ENCODE measurements at regions not wholly inside any gene's neighbourhood (a gene's known extent, or its start where the extent isn't known, plus 50 kb on each side); places are given as distances from the start of the nearest gene placed in this dataset.
"Not testable (repeated sequence)": the region's sequence is repeated elsewhere in the genome, so short reads cannot be mapped to it uniquely, and the experiment has no call there.

DNA sequence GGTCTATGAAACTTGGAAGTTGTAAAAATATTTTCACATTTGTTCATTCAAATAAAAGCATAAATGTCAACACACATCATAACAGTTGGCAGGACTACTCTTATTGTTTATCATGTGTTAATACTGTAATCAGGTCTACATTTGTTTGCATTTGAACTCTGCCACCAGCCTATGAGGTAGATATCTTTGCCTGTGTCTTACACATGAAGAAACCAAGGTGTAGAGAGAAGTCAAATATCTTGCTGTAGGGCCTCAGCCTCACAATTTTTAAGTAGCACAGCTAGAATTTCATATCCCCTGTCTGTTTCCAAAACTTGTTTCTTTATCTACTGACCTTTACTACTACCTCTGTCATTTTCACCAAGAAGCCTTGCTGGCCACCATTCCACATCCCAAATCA, 161.9 kb downstream of the ZIC4 start:
- intact Hi-C loops (cut with DNase I): no loop called here
- no peak for DNase-seq

DNA sequence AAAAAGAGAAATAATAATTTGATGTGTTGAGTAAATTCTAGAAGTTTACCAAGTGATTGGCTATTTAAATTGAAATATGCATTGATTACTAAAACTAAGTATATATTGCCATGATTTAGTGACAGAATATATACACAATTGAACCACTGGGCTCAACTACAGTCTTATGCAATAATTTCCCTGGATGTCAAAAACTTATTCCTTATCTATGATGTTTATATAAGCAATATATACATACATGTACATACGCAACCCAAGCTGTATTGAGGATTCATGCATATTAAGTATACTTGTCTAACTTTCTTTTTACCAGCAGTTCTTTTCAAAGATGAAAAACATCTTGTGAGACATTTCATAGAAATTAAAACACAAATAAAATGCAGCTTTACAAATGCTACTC, 165.8 kb downstream of the ZIC4 start:
- no peak for DNase-seq
- intact Hi-C loops (cut with DNase I): no loop called here

DNA sequence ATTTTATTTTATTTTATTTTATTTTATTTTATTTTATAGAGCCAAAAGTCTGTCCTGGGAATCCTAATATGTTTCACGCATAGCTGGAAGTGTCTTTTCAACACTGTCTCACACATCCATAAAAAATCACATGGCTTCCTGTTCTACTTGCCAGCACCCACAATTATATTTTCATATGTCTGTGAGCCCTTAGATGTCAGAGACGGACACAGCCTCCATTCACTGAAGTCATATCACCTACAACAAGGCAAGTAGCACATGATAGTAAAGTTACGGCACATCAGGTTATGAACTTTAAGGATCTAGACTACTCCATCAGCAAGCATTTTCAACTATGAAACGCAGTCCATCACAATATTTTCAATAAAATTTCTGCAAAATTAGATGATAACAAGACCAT, 168.4 kb downstream of the ZIC4 start:
- DNase-seq: no peak
- intact Hi-C loops (cut with DNase I): no loop called here

DNA sequence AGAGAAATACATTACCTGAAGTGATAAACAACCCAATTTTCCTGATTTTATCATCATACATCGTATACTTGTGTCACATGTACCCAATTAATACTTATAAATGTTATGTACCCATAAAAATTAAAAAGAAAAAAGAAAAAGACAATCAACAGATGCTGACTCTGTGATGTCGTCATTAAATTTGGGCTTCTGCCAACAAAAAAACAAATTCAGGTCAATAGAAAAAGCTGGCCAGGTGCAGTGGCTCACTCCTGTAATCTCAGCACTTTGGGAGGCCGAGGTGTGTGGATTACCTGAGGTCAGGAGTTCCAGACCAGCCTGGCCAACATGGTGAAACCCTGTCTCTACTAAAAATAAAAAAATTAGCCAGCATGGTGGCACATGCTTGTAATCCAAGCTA, 174.4 kb downstream of the ZIC4 start:
- intact Hi-C loops (cut with DNase I); DNase-seq: not testable (repeated sequence)

DNA sequence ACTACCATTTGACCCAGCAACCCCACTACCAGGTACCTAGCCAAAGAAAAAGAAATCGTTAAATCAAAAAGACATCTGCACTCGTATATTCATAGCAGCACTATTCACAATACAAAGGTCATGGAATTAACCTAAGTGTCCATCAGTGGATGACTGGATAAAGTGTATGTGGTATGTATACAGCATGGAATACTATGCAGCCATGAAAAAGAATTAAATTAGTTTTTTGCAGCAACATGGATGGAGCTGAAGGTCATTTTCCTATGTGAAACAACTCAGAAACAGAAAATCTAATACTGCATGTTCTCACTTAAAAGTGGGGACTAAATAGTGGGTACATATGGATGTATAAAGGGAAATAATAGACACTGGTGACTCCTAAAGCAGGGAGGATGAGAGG, 175.2 kb downstream of the ZIC4 start:
- intact Hi-C loops (cut with DNase I): no loop called here
- DNase-seq: no peak

DNA sequence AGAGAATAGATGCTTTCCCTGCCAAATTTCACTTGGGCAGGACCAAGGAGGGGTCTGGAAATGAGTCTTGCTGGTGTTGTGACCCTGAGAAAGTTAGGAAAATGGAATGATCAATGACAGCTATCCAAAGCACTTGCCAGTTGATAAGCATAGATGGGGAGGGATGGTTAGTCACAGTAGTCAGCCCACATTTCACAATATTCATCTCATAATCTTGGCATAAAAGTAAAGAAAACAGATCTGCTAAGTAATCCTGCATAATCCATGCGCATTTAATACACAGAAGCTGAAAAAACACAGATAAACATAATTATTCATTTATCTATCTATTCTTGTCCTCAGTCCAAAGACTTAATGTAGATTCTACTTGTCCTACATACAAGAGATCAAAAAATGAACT, 184.1 kb downstream of the ZIC4 start:
- no peak for DNase-seq
- intact Hi-C loops (cut with DNase I): no loop called here

DNA sequence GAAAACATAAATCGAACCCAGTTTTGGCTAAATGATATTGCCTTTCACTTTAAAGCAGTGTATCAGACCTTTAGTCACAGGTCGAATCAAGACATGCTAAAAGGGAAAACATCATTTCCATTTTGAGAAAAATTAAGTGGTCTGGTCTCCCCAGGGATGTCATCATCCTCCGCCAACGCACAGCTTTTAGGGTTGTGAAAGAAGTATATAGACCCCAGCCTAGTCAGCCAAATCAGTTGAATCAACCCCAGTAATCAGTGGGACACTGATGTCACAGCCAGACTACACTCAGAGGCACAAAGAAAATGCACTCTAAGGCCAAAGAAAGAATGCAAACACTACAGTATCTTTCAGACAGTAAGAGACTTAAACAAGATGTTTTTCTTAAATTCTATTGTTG, 187.4 kb downstream of the ZIC4 start:
- intact Hi-C loops (cut with DNase I): no loop called here
- DNase-seq: no peak

DNA sequence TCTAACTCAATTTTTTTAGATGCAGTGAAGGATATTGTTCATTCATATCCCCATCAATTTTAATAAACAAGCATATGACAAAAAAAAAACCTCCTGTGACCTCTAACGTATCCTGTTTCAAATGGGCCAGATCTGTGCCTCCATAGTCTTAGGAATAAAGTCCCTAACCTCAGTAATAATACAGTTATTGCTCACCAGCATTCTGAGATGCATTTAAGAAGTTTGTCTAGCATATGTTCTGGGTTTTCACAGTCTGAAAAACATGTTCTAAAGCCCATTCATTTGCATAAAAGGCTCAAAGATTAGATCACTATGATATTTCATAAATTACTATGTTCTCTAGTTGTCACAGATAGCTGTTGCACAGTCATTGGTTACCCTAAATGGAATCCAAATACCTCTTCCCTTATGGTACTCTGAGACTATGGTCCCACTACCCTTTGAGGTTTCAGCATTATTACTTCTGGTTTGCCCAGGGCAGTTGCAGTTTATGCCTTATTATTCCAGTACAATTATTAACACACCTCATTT, 190.1 kb downstream of the ZIC4 start:
- DNase-seq: no peak
- intact Hi-C loops (cut with DNase I): no loop called here

DNA sequence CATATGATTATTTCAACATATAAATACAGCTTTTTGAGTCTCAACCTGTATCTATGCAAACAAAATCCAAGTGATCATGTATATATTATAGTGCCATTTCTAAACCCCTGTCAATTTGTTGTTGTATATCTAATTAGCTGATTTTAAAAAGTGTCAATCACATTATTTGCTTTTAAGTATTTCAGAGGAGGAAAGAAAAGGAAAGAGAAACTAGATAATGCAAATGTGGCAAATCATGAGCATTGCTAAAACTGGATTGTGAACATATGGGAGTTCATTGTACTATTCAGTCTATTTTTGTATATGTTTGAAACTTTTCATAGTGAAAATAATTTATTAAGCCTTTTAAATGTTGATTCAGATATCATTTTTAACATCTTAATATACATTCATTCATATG, 190.7 kb downstream of the ZIC4 start:
- no peak for DNase-seq
- intact Hi-C loops (cut with DNase I): no loop called here

DNA sequence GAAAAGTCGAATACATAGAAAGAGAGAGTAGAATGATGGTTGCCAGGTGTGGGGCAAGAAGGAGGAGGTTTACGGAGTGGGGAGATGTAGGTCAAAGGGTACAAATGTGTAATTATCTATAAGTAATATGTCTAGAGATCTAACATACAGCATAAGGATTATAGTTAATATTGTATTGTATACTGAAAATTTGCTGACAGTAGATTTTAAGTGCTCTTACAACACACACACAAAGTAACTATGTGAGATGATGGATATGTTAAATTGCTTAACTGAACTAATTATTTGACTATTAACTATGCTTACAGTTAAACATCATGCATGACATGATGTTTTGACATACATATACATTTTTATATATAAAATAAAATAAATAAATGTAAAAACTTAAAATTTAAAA, 192.7 kb downstream of the ZIC4 start:
- intact Hi-C loops (cut with DNase I): no loop called here
- DNase-seq: no peak

DNA sequence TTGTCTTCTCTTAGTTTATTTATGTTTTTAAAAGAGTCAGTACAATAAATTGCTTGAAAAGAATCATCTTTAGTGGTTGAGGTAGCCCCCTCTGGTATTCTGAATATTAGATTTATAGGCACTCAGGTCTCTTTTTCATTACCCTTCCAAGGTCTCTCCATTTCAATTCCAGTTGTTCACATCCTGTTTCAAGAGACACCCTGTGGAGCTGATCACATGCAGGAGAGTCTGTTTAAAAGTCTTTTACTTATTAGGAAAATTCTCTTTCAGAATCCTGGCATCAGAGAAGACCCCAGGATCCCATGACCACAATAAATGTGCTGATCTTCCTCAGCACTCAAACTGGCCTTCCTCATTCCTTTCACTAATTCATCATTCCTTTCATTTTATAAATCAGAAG, 195.7 kb downstream of the ZIC4 start:
- intact Hi-C loops (cut with DNase I): no loop called here

DNA sequence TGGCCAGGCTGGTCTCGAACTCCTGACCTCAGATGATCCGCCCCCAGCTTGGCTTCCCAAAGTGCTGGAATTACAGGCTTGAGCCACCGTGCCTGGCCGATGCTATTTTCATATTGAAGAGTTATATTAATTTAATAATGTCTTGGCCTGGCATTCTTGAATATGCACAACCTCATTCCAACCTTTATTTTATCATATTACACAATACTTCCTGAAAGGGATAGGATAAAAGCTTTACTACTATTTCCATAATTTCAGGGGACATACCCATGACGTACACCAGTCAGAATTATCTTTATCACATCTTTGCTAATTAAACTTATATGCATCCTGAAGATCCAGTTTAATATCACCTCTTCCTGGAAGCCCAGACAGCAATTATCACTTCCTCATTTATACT, 205.3 kb downstream of the ZIC4 start:
- intact Hi-C loops (cut with DNase I): no loop called here
- no peak for DNase-seq

More for the DNA sequence above, 195.7 kb downstream of the ZIC4 start:
- no peak for DNase-seq

DNA sequence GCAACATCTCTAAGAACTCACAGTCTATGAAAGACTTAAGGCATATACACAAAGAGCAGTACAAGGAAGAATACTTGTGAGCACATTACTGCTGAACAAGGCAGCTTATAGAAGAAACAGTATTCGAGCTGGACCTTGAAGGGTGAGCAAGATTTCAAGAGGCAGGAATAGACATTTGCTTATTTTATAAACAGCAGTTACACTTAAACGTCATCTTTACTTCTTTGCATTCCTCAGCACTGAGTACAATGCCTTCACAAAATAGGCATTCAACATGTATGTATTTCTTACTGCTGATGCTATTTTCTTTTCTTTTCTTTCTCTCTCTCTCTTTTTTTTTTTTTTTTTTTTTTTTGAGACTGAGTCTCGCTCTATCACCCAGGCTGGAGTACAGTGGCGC, 205.8 kb downstream of the ZIC4 start:
- intact Hi-C loops (cut with DNase I): no loop called here
- DNase-seq: no peak

DNA sequence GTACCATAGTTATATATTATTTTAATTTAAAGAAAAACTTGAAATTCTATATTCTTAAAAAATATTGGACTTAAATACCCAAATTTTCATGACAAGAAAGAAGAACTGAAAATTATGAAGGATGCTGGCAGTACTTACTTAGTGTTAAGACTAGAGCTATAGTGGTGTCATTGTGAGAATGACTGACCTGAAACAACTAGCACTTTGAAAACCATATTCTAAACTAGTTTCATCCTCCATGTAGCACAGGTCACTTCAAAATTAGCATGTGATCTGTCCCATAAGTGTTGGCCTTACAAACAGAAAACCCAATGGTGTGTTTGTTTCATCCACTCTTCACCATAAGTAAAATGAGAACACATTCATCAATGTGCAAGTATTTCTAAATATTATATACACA, 208.6 kb downstream of the ZIC4 start:
- intact Hi-C loops (cut with DNase I): loop anchor here (10.0 kb wide), 2 partner anchors 373 to 453 kb away; no protein-coding TSS in a partner anchor
- no peak for DNase-seq

DNA sequence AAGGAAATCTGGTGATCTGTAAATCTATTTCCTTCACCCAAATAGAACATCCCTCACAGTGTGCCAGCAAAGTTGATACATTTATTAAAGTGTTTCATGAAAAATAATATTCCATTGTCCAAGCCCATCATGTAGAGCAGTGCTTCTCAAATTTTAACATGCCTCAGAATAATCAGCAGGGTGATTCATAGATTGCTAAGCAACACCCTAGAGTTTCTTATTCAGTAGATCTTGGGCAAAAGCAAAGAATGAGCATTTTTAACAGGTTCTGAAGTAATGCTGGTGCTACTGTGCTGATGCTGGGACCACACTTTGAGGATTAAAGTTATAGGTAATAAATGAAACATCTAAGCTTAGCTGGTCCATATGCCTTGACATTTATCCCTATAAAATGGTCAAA, 210.5 kb downstream of the ZIC4 start:
- intact Hi-C loops (cut with DNase I): loop anchor here (10.0 kb wide), 2 partner anchors 371 to 451 kb away; no protein-coding TSS in a partner anchor
- no peak for DNase-seq

DNA sequence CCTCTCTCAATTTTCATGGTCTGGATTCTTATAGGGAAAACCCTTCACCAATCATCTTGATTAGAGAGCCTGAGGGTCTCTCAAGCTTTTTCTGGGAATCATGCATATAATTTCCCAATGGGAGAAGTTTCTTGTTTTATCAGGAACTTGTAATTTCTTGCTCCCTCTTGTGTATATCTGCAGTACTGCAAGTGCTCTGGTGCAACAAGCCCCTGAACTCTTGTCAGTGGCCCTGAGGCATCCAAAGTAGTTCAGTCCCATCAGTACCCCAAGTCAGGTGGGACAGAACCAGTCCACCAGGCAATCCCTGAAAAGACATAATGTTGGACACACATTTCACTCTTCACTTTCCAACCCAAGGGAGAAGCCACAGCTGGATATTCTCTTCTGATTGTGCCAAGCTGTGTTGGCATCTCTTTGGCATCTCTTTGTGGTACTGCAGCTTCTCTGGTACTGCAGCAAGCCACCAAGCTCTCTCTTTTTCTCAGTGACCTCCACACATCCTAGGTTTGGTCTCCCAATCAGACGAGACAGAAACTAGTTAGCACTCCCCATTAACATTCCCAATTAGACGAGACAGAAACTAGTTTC, 214.5 kb downstream of the ZIC4 start:
- peak in 3 of 10 donors; percentile 7 to 41 (median 9) for DNase-seq
- intact Hi-C loops (cut with DNase I): loop anchor here (10.0 kb wide), 2 partner anchors 367 to 447 kb away; no protein-coding TSS in a partner anchor

DNA sequence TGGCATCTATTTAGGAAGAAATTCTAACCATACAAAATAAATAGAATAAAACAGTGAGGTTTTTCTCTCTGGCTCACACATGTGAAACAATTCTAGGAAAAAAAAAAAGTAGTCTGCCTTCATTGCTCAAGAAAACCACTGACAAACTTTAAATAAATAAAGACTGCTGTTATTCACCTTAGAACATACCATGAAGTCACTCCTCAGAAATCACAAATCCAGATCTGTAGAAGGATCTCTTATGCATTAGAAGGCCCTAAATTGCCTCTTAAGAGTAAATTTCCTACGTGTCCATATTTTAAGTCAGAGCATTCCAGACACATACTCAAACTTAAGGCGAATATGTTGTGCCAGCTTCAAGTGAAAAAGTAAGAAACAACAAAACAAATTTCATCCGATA, 217.3 kb downstream of the ZIC4 start:
- intact Hi-C loops (cut with DNase I): no loop called here
- DNase-seq: no peak

DNA sequence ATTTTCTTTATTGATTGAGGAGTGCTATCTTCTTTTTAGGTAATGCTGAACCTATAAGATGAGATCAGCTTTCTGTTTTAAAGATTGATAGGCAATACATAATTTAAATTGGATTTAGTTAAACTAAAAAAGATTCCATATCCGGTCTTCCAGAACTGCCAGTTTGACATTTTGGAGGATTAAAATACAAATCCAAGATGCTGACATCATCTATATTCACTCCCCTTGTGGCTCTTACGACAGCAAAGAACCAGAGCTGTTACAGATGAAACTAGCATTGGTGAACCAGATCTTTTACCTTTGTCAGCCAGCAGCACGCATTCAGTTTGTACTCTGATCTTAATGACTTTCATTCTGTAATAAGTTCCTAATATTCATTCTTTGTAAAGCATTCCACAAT, 218.7 kb downstream of the ZIC4 start:
- intact Hi-C loops (cut with DNase I): no loop called here

DNA sequence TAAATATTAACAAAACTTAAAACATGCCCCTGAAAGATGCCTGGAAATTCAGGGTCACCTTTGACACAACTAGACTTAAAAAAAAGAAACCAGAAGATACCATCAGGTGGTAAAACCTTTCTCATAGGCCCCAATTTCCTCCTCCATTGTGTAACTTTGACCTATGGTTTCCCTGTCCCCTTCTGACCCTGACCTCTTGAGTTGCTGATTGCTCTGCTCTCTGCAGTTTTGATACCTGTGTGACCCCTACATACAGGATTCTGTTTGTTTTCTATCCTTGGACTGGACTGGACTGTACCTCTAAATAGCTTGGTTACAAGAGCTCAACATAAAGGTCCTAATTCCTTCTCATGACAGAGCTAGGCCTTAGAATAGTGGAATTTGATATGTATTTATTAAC, 220.6 kb downstream of the ZIC4 start:
- intact Hi-C loops (cut with DNase I): no loop called here
- no peak for DNase-seq

More for the DNA sequence above, 218.7 kb downstream of the ZIC4 start:
- DNase-seq: no peak

DNA sequence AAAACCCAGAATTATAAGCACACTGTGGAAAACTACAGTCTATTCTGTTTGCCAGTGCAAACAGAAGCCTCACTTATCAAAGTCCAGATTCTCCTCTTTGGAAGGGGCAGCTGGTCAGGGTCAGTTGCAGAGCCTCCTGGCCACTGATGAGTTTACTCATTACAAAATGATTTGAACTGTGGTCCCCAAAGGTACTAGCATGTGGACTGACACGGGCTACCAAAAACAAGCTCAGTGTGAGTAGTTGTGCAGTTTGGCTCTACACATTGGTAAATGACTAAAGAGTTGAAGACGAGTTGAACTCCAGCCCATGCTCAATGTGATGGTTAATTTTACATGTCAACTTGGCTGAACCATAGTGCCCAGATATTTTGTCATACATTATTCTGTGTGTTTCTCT, 221.5 kb downstream of the ZIC4 start:
- intact Hi-C loops (cut with DNase I): no loop called here
- no peak for DNase-seq

DNA sequence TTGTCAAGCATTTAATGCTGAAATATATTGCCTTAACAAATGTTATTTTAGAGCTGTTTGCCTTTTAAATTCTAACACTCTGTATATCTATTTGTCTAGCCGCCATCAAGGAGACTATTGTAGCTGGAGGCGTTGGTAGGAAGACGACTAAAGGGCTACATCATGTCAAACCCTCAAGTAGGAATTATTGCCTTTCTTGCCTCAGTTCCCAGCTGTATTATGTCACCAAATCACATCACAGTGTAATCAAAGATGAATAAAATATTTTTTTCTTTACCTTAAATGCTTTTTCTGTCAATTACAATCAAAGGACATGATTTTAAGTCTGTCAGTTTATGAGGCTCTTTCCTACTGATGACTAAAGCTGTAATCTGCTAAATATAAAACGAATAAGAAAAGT, 233.1 kb downstream of the ZIC4 start:
- intact Hi-C loops (cut with DNase I): no loop called here
- no peak for DNase-seq

DNA sequence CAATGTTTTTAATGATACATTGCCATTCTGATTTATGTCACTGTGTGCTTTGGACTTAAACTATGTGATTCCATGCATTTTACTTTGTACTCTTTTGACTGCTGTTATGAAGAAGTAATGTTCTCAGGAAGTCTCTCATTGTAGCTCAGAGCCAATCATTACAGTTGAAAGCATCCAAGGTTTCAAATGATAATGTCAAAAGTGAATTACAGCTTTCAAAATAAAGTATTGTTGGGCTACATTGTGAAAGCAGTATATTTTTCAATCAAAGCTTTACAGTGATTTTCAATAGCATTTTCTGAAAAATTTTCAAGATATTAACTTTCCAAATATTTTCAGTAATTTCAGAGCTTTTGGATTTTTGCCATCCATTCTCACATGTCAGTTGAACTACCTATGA, 243.6 kb downstream of the ZIC4 start:
- DNase-seq: no peak
- intact Hi-C loops (cut with DNase I): no loop called here

DNA sequence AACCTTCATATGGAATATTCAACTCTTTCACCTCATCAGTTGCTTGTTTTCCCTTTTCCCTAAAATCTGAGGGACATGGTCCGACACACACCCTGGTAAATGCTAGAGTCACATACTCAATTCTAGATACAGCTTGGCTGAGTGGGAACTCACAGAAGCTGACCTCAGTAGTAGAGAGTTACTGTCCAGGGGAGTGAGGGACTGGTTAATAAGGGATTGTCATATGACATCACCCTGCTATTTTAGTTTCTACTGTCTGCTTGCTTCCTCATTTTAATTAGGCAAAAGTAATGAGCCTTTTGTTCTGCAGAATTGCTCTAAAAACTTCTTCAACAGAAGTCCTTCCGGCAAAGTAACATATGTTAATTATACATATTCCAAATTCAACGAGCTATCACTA, 244.5 kb downstream of the ZIC4 start:
- DNase-seq: no peak
- intact Hi-C loops (cut with DNase I): no loop called here
